ENCODE measurements at regions not wholly inside any gene's neighbourhood (a gene's known extent, or its start where the extent isn't known, plus 50 kb on each side); places are given as distances from the start of the nearest gene placed in this dataset.

DNA sequence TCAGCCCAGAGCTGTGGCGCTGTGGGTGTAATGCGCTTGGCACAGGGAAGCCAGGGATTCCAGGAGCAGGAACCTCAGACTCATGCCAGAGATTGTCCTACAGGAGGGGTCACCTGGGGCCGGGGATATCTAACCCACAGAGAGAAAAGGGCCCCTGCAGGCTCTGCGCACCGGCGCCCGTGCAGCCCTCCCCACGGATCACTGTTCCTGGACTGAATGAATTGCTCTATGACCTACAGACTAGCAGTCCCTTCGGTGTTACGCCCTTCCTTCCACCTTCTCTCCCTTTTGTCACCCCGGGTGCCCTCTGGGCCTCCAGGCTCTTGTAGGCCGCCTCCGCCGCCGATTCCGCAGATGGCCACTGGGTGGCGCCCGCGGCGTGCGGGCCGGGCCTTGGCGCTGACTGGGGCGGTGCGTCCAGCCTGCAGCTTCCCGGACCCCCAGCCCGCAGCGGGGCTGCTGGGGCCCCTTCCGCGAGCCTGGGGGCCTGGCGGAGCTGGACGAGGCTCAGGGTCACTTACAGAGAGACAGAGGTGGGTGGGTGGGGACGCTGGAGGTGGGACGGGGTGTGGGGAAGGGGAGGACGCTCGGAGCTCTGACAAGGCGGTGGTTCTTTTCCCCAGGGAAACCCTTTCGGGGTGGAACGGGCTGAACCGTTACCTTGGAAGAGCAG lies 101.3 kb downstream of the IER5 start:
- TF ChIP-seq, protein P1, sequence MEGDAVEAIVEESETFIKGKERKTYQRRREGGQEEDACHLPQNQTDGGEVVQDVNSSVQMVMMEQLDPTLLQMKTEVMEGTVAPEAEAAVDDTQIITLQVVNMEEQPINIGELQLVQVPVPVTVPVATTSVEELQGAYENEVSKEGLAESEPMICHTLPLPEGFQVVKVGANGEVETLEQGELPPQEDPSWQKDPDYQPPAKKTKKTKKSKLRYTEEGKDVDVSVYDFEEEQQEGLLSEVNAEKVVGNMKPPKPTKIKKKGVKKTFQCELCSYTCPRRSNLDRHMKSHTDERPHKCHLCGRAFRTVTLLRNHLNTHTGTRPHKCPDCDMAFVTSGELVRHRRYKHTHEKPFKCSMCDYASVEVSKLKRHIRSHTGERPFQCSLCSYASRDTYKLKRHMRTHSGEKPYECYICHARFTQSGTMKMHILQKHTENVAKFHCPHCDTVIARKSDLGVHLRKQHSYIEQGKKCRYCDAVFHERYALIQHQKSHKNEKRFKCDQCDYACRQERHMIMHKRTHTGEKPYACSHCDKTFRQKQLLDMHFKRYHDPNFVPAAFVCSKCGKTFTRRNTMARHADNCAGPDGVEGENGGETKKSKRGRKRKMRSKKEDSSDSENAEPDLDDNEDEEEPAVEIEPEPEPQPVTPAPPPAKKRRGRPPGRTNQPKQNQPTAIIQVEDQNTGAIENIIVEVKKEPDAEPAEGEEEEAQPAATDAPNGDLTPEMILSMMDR (conservative IDR thresholded peaks at IDR 0.05), result peak; percentile 99
- no peak for TF ChIP-seq ZFX (IDR thresholded peaks at IDR 0.05)
- H3K27ac ChIP-seq, result no peak overlapping the region

- H3K27ac ChIP-seq, result no peak overlapping the region
- TF ChIP-seq, protein P1 (conservative IDR thresholded peaks at IDR 0.05), result no peak
- TF ChIP-seq ZFX (IDR thresholded peaks at IDR 0.05), result no peak
Measured at GRCh38 chr1:181190364-181191035, 102.0 kb downstream of the IER5 start.

DNA sequence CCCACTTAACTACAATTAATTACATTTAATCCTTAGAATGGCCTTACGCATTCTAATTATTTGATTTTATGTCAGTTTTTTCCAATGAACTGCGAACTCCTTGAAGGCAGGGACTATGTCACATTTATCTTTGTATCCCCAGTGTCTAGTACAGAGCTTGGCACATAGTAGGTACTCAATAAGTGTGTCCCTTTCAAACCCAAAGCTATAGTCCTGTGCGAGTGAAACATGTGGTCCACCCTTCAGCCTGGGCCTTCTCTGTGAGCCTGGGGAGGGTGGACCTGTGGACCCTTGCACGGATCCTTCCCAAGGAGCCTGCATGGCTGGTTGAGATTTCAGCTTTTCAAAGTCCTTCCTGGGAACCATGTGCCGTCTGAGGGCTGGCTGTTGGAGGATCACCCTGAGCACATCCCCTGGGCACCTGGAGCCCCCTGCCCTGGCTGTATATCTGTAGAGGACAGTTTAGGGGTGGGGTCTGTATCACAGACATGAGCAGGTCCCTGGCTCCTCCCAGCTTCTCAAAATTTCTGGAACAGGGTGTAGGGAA lies 103.1 kb downstream of the IER5 start:
- H3K27ac ChIP-seq, result no peak overlapping the region
- TF ChIP-seq, protein P1 (conservative IDR thresholded peaks at IDR 0.05), result no peak
- no peak for TF ChIP-seq ZFX (IDR thresholded peaks at IDR 0.05)

DNA sequence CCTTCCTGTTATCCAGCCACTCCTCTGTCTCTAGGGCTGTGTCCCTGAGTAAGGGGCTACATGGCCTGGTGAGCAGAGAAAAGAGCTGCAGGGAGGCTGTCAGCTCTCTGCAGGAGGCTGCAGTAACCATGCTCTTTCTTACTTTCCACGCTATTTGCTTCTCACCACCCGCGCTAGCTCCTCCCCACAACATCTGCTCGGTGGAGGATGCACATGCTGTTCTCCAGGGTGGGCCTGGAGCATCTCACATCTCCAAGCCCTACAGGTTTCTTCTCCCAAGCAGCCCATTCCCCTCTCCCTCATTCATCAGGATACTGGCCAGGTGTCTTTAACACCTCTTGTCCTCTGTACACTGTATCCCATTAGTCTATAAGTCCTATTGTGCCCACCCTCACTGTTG lies 103.8 kb downstream of the IER5 start:
- no peak overlapping the region for H3K27ac ChIP-seq
- TF ChIP-seq ZFX (IDR thresholded peaks at IDR 0.05), result no peak
- TF ChIP-seq, protein P1 (conservative IDR thresholded peaks at IDR 0.05), result no peak

GRCh38 chr1:181202986-181203555 lies 114.6 kb downstream of the IER5 start:
- TF ChIP-seq, protein P1 (conservative IDR thresholded peaks at IDR 0.05), result no peak
- no peak for TF ChIP-seq ZFX (IDR thresholded peaks at IDR 0.05)
- H3K27ac ChIP-seq, result no peak overlapping the region

DNA sequence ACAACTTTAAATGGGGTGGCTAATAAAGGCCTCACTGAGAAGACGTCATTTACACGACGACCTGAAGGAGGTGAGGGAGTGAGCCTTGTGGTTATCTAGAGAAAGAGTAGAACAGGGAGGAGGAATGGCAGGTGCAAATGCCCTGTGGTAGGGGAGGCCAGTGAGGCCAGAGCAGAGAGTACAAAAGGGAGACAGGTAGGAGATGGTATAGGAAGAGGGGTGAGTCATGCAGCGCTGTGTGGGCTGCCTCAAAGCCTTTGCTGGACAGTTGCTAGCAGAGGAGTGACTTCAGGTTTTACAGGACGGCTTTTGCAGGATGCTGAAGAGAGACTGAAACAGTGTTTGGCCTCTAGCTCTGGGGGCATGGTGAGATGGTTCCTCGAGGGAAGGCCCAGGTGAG lies 116.0 kb downstream of the IER5 start:
- no peak overlapping the region for H3K27ac ChIP-seq
- TF ChIP-seq, protein P1 (conservative IDR thresholded peaks at IDR 0.05), result no peak
- TF ChIP-seq ZFX (IDR thresholded peaks at IDR 0.05), result no peak

GRCh38 chr1:181205901-181206300 lies 117.4 kb downstream of the IER5 start:
- no peak overlapping the region for H3K27ac ChIP-seq
- TF ChIP-seq, protein P1 (conservative IDR thresholded peaks at IDR 0.05), result no peak
- TF ChIP-seq ZFX (IDR thresholded peaks at IDR 0.05), result no peak

Data from C4-2B (cell line).